Fibroblast of lung (primary cell): ENCODE measurements at regions not wholly inside any gene's neighbourhood (a gene's known extent, or its start where the extent isn't known, plus 50 kb on each side); places are given as distances from the start of the nearest gene placed in this dataset.

Source experiments
- DNase-seq, 2 donors: peaks; one replicate each; pipeline versions ENCODE4 v3.0.0 to v3.0.0-alpha.2; 2010; ENCODE audit warnings: low read depth in 2 of 2
- H2AFZ ChIP-seq: 2 replicates; pipeline ENCODE4 v1.5.1; 2012; ENCODE audit warnings: low read length, control low read depth, inconsistent platforms
- H3K27ac ChIP-seq: 2 replicates; pipeline ENCODE4 v1.5.1; 2011; ENCODE audit warnings: low read length, control low read depth; ENCODE audit not compliant: insufficient read depth
- H3K27me3 ChIP-seq: 2 replicates; pipeline ENCODE4 v1.5.1; 2011; ENCODE audit warnings: mild to moderate bottlenecking, low read length; ENCODE audit not compliant: control insufficient read depth, insufficient read depth
- H3K36me3 ChIP-seq: 2 replicates; pipeline ENCODE4 v1.5.1; 2011; ENCODE audit warnings: low read length; ENCODE audit not compliant: control insufficient read depth, insufficient read depth
- H3K4me1 ChIP-seq: 2 replicates; pipeline ENCODE4 v1.5.1; 2011; ENCODE audit warnings: low read length; ENCODE audit not compliant: control insufficient read depth, insufficient read depth; ENCODE audit errors: extremely low read depth
- H3K4me2 ChIP-seq: 2 replicates; pipeline ENCODE4 v1.5.1; 2011; ENCODE audit warnings: low read length, control low read depth; ENCODE audit not compliant: insufficient read depth; ENCODE audit errors: extremely low read depth
- H3K4me3 ChIP-seq, 4 experiments: fragments of 200-600 bp in 1 of 4; sonication (generic) in 1 of 4; replicated peaks in 1 of 4; 2 replicates each; pipeline ENCODE4 v1.5.1; 2011 to 2016; ENCODE audit warnings: low read length in 4 of 4, low read depth in 3 of 4, mild to moderate bottlenecking in 3 of 4, control low read depth in 2 of 4, inconsistent platforms in 1 of 4, mixed read lengths in 1 of 4; ENCODE audit not compliant: insufficient read depth in 1 of 4; ENCODE audit errors: control extremely low read depth in 1 of 4
- H3K79me2 ChIP-seq: 2 replicates; pipeline ENCODE4 v1.5.1; 2012; ENCODE audit warnings: mild to moderate bottlenecking, low read length, inconsistent platforms; ENCODE audit not compliant: control insufficient read depth, insufficient read depth
- H3K9ac ChIP-seq: 2 replicates; pipeline ENCODE4 v1.5.1; 2011; ENCODE audit warnings: mild to moderate bottlenecking, low read length, control low read depth; ENCODE audit not compliant: insufficient read depth
- H3K9me3 ChIP-seq: 2 replicates; pipeline ENCODE4 v1.5.1; 2012; ENCODE audit warnings: low read depth, low read length; ENCODE audit not compliant: control insufficient read depth, insufficient read depth
- H4K20me1 ChIP-seq: 2 replicates; pipeline ENCODE4 v1.5.1; 2011; ENCODE audit warnings: low read length; ENCODE audit not compliant: control insufficient read depth, insufficient read depth; ENCODE audit errors: extremely low read depth
- EZH2 ChIP-seq: IDR thresholded peaks from 2 replicates; pipeline ENCODE4 v1.5.1; 2012; ENCODE audit warnings: low read length, control low read depth, mild to moderate bottlenecking; ENCODE audit errors: missing control alignments
- TF ChIP-seq, protein P1 (sequence below), 2 donors: IDR thresholded peaks in 1 of 2; conservative IDR thresholded peaks in 1 of 2; 1 replicate in 1 of 2; 2 replicates in 1 of 2; pipeline ENCODE4 v1.5.1; 2011 to 2012; ENCODE audit warnings: low read length in 2 of 2, control low read depth in 1 of 2, inconsistent platforms in 1 of 2, low read depth in 1 of 2, mild to moderate bottlenecking in 1 of 2

DNA sequence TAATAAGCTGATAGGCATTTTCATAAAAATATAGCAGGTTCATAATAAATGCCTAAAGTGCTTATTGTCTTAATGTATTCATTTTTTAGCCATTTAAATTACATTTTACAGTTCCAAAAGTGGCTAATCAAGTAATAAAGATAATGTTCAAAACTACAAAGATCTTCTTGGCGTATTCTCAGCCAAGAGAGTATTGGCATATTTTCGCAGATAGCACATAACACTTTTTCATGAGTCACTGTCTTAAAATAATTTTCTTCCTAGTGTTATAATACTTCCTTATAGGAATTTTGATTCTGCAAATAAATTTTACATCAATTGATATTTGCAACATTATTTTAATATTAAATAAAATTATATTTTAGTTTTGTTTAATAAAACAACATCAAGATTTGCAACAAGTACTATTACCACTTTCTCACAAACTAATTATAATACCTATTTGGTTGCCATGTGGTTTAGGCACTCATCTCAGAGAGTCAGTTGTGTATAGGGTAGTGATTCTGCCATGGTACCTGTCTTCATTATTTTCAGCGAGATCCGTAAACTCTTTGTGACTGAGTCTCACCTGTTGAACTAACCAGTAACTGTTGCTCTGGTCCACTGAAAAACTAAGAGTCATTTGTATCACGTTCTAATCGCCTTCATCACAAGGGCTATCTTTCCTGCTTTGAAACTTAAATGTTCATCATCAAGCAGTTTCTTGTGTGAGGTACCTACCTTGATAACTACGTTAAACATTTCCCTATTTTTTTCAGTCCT is 152.5 kb upstream of the AKR1E2 start:
- Histone ChIP-seq H3K4me2 (no peak overlapping the region), H3K79me2 (no peaks in the 10 kb centered on the region), H3K27ac (no peak overlapping the region), H3K27me3 (no peaks in the 10 kb centered on the region), H4K20me1 (no peaks in the 10 kb centered on the region), H3K9me3 (no peaks in the 10 kb centered on the region), H3K4me1 (no peaks in the 10 kb centered on the region), H3K4me3 (no peak overlapping the region), H3K9ac (no peak overlapping the region), H3K36me3 (no peaks in the 10 kb centered on the region), H2AFZ (no peak overlapping the region)
- TF ChIP-seq, protein P1, sequence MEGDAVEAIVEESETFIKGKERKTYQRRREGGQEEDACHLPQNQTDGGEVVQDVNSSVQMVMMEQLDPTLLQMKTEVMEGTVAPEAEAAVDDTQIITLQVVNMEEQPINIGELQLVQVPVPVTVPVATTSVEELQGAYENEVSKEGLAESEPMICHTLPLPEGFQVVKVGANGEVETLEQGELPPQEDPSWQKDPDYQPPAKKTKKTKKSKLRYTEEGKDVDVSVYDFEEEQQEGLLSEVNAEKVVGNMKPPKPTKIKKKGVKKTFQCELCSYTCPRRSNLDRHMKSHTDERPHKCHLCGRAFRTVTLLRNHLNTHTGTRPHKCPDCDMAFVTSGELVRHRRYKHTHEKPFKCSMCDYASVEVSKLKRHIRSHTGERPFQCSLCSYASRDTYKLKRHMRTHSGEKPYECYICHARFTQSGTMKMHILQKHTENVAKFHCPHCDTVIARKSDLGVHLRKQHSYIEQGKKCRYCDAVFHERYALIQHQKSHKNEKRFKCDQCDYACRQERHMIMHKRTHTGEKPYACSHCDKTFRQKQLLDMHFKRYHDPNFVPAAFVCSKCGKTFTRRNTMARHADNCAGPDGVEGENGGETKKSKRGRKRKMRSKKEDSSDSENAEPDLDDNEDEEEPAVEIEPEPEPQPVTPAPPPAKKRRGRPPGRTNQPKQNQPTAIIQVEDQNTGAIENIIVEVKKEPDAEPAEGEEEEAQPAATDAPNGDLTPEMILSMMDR (conservative IDR thresholded peaks at IDR 0.05 in 1 of 2, IDR thresholded peaks at IDR 0.05 in 1 of 2; ENCODE audit: low read depth in 1 of 2, low read length in 2 of 2), result no peak
- no peak for TF ChIP-seq EZH2
- DNase-seq, result peak in 1 of 2 donors; percentile 53

DNA sequence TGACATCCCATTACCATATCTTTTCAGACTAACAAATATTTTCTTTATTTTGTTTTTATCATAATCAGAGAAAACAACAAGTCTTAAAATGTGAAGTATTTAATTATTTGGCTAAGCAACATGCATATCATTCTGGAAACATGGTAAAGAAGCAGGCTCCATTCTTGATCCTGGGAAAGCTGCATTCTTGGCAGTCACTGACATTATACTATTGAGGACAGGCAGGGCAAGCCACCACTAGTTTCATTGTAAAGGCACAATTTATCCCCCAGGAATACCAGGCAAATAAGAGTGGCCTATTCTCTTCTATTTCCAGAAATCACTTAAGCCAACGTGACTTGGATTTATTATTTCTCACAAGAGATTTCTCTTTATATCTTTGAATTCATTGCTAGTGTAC is 153.8 kb upstream of the AKR1E2 start:
- TF ChIP-seq, protein P1 (conservative IDR thresholded peaks at IDR 0.05 in 1 of 2, IDR thresholded peaks at IDR 0.05 in 1 of 2; ENCODE audit: low read depth in 1 of 2, low read length in 2 of 2), result no peak
- no peak for TF ChIP-seq EZH2

DNA sequence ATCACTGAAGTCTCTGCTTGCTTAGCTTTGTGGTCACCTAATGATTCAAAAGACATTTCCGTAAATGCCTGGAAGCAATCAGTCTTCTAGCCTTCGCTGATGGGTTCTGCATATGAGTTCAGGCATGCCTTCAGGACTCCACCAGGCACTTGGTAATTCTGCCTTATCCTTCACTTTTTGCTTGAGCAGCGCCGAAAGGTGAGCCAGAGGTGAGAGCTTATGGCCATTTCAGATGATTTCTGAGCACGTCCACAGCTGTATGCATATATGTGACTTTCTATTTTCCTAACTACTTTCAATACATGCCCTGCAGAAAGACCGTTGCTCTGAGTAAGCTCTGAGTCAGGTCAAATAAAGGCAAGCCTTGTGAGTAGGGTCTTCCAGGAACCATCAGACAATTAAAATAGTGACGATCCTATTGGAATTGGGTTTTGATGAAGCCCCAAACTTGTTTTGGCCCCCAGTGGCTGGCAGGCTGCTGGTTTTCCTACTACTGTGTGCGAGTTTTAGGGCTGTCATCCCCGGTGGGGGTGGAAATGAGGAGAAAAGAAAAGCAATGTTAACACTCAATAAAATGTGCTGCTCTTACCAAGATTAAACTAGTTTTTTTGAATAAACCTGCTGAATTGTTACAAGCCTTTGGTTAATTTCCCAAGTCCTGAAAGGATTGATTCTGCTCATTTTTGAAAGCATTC is 154.4 kb upstream of the AKR1E2 start:
- Histone ChIP-seq H2AFZ (peak overlapping the region; percentile 13), H3K27me3 (no peaks in the 10 kb centered on the region), H3K4me1 (no peaks in the 10 kb centered on the region), H3K9ac (no peak overlapping the region), H4K20me1 (no peaks in the 10 kb centered on the region), H3K79me2 (no peaks in the 10 kb centered on the region), H3K4me2 (no peak overlapping the region), H3K4me3 (no peak overlapping the region), H3K9me3 (no peaks in the 10 kb centered on the region), H3K36me3 (no peaks in the 10 kb centered on the region), H3K27ac (no peak overlapping the region)
- peak in 1 of 2 donors; percentile 86 for DNase-seq
- no peak for TF ChIP-seq EZH2
- TF ChIP-seq, protein P1 (conservative IDR thresholded peaks at IDR 0.05 in 1 of 2, IDR thresholded peaks at IDR 0.05 in 1 of 2; ENCODE audit: low read depth in 1 of 2, low read length in 2 of 2), result no peak

More for the DNA sequence above, 153.8 kb upstream of the AKR1E2 start:
- H3K27me3 ChIP-seq, result no peaks in the 10 kb centered on the region
- H3K4me2 ChIP-seq, result no peak overlapping the region
- no peak overlapping the region for H2AFZ ChIP-seq
- no peak for DNase-seq
- H3K9me3 ChIP-seq, result no peaks in the 10 kb centered on the region
- H3K27ac ChIP-seq, result no peak overlapping the region
- no peak overlapping the region for H3K4me3 ChIP-seq
- H3K9ac ChIP-seq, result no peak overlapping the region
- H3K4me1 ChIP-seq, result no peaks in the 10 kb centered on the region
- H4K20me1 ChIP-seq, result no peaks in the 10 kb centered on the region
- H3K79me2 ChIP-seq, result no peaks in the 10 kb centered on the region
- H3K36me3 ChIP-seq, result no peaks in the 10 kb centered on the region
